ENCODE measurements at regions not wholly inside any gene's neighbourhood (a gene's known extent, or its start where the extent isn't known, plus 50 kb on each side); places are given as distances from the start of the nearest gene placed in this dataset.

DNA sequence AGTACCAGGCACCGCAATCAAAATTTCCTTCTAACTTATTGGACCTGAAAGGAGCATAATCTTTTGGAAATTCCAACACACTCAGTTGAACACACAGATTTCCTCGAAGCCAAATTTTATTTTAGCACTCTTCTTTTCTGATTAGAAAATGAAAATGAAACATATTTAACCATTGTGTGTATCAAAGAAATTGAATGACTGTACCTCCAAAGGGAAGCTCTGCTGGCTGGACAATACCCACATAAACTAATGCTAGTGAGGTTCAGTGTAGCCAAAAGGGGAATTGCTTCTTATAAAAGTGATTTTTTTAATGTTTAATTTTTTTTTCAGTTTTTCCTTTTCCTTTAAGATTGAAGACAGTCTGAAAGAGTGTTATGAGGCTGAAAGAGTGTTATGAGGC is 239.6 kb upstream of the NREP start:
- no peaks in the 10 kb centered on the region for H3K36me3 ChIP-seq (ENCODE audit: low read depth, low read length)
- intact Hi-C loops (cut with micrococcal nuclease) = loop anchor here (10.0 kb wide), 1 partner anchor 242 kb away; the partner anchor contains the start of gene NREP
- H3K27ac ChIP-seq (ENCODE audit: low read length) = no peak overlapping the region
- ATAC-seq (no peak), DNase-seq (no peak)
- peaks cover 27% of the 10 kb centered on the region for H3K4me1 ChIP-seq (ENCODE audit: insufficient read depth, low read length)
- TF ChIP-seq EZH2phosphoT487 (IDR thresholded peaks at IDR 0.05; ENCODE audit: borderline replicate concordance, low read length) (no peak), EZH2 (IDR thresholded peaks at IDR 0.05; ENCODE audit: low read length, unreplicated experiment) (no peak)
- TF ChIP-seq, protein P1, sequence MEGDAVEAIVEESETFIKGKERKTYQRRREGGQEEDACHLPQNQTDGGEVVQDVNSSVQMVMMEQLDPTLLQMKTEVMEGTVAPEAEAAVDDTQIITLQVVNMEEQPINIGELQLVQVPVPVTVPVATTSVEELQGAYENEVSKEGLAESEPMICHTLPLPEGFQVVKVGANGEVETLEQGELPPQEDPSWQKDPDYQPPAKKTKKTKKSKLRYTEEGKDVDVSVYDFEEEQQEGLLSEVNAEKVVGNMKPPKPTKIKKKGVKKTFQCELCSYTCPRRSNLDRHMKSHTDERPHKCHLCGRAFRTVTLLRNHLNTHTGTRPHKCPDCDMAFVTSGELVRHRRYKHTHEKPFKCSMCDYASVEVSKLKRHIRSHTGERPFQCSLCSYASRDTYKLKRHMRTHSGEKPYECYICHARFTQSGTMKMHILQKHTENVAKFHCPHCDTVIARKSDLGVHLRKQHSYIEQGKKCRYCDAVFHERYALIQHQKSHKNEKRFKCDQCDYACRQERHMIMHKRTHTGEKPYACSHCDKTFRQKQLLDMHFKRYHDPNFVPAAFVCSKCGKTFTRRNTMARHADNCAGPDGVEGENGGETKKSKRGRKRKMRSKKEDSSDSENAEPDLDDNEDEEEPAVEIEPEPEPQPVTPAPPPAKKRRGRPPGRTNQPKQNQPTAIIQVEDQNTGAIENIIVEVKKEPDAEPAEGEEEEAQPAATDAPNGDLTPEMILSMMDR (conservative IDR thresholded peaks at IDR 0.05; ENCODE audit: low read depth, low read length) = no peak
- H3K4me3 ChIP-seq (ENCODE audit: low read length) = no peak overlapping the region
- no peaks in the 10 kb centered on the region for H3K27me3 ChIP-seq (ENCODE audit: low read length)
- H3K9me2 ChIP-seq (replicated peaks; ENCODE audit: low read length) = no peaks in the 10 kb centered on the region
- H3K79me2 ChIP-seq (ENCODE audit: low read length) = no peaks in the 10 kb centered on the region
- no peak overlapping the region for H3K4me2 ChIP-seq (ENCODE audit: low read length)
- H2AFZ ChIP-seq (ENCODE audit: low read length) = no peak overlapping the region
- ChIA-PET CTCF (no interaction called here), POLR2A (ENCODE audit: unreplicated experiment) (no interaction called here)
- no peaks in the 10 kb centered on the region for H4K20me1 ChIP-seq (ENCODE audit: low read length)
- H3K9me3 ChIP-seq (ENCODE audit: low read length) = no peaks in the 10 kb centered on the region
- H3F3A ChIP-seq (ENCODE audit: low read length, unreplicated experiment) = no peaks in the 10 kb centered on the region
- no TSS peak for BruUV-seq (replicated peaks)
- no peak overlapping the region for H3K9ac ChIP-seq (ENCODE audit: low read length)

DNA sequence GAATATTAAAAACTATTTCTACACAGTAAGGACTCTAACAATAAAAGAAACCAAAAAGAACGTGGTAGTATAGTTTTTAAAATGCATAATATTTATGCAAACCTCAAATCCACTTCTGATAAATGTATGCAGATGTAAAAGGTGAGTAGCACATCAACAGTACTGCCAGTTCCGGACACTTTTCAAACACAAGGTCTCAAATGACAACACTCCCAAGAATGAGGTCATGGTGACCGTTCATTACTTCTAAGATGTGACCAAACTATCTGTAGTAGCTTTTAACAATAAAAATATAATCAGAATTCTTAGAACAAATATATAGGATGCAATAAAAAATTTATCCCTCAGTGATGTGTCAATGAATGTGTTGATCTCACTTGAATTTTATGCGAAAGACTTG is 238.7 kb upstream of the NREP start:
- Histone ChIP-seq H3K4me3 (ENCODE audit: low read length) (no peak overlapping the region), H3K27me3 (ENCODE audit: low read length) (no peaks in the 10 kb centered on the region), H3K4me1 (ENCODE audit: insufficient read depth, low read length) (peaks cover 27% of the 10 kb centered on the region), H3K27ac (ENCODE audit: low read length) (no peak overlapping the region), H3K79me2 (ENCODE audit: low read length) (no peaks in the 10 kb centered on the region), H4K20me1 (ENCODE audit: low read length) (no peaks in the 10 kb centered on the region), H3K4me2 (ENCODE audit: low read length) (no peak overlapping the region), H2AFZ (ENCODE audit: low read length) (no peak overlapping the region), H3K9ac (ENCODE audit: low read length) (no peak overlapping the region), H3K9me2 (replicated peaks; ENCODE audit: low read length) (no peaks in the 10 kb centered on the region), H3F3A (ENCODE audit: low read length, unreplicated experiment) (no peaks in the 10 kb centered on the region), H3K36me3 (ENCODE audit: low read depth, low read length) (no peaks in the 10 kb centered on the region), H3K9me3 (ENCODE audit: low read length) (no peaks in the 10 kb centered on the region)
- no peak for DNase-seq
- TF ChIP-seq EZH2 (IDR thresholded peaks at IDR 0.05; ENCODE audit: low read length, unreplicated experiment) (no peak), EZH2phosphoT487 (IDR thresholded peaks at IDR 0.05; ENCODE audit: borderline replicate concordance, low read length) (no peak)
- TF ChIP-seq, protein P1 (conservative IDR thresholded peaks at IDR 0.05; ENCODE audit: low read depth, low read length) = no peak
- ChIA-PET POLR2A (ENCODE audit: unreplicated experiment) (no interaction called here), CTCF (no interaction called here)
- no TSS peak for BruUV-seq (replicated peaks)
- no peak for ATAC-seq
- intact Hi-C loops (cut with micrococcal nuclease) = loop anchor here (10.0 kb wide), 1 partner anchor 241 kb away; the partner anchor contains the start of gene NREP

DNA sequence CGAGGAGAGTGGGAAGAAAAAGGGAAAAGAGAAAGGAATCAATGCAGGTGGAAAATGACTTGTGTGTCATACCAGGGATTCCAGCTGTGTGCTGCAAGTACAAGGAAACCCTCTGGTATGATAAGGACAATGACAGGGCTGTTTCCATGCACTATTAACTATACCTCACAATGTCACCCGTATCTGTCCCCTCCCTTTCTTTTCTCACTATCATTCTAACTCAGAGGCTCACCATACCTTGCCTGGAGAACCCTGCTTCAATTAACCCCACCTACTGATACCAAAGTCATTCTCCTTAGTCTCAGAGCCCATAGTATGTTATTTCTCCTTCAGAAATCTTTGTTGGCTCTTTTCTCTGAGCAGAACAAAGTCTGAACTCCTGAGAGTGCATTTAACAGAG is 236.2 kb upstream of the NREP start:
- H3K79me2 ChIP-seq (ENCODE audit: low read length) = no peaks in the 10 kb centered on the region
- no TSS peak for BruUV-seq (replicated peaks)
- intact Hi-C loops (cut with micrococcal nuclease) = loop anchor here (10.0 kb wide), 1 partner anchor 238 kb away; the partner anchor contains the start of gene NREP
- H3K4me3 ChIP-seq (ENCODE audit: low read length) = no peak overlapping the region
- no peaks in the 10 kb centered on the region for H3K9me3 ChIP-seq (ENCODE audit: low read length)
- no peaks in the 10 kb centered on the region for H3K36me3 ChIP-seq (ENCODE audit: low read depth, low read length)
- DNase-seq (no peak), ATAC-seq (no peak)
- no peak overlapping the region for H3K9ac ChIP-seq (ENCODE audit: low read length)
- H3K9me2 ChIP-seq (replicated peaks; ENCODE audit: low read length) = no peaks in the 10 kb centered on the region
- H3K27me3 ChIP-seq (ENCODE audit: low read length) = no peaks in the 10 kb centered on the region
- TF ChIP-seq, protein P1 (conservative IDR thresholded peaks at IDR 0.05; ENCODE audit: low read depth, low read length) = no peak
- TF ChIP-seq EZH2phosphoT487 (IDR thresholded peaks at IDR 0.05; ENCODE audit: borderline replicate concordance, low read length) (no peak), EZH2 (IDR thresholded peaks at IDR 0.05; ENCODE audit: low read length, unreplicated experiment) (no peak)
- H3K27ac ChIP-seq (ENCODE audit: low read length) = no peak overlapping the region
- no peaks in the 10 kb centered on the region for H3F3A ChIP-seq (ENCODE audit: low read length, unreplicated experiment)
- no peak overlapping the region for H2AFZ ChIP-seq (ENCODE audit: low read length)
- ChIA-PET CTCF (no interaction called here), POLR2A (ENCODE audit: unreplicated experiment) (no interaction called here)
- peaks cover 13% of the 10 kb centered on the region for H3K4me1 ChIP-seq (ENCODE audit: insufficient read depth, low read length)
- H4K20me1 ChIP-seq (ENCODE audit: low read length) = no peaks in the 10 kb centered on the region
- H3K4me2 ChIP-seq (ENCODE audit: low read length) = no peak overlapping the region
